DOHH2 (cell line): ENCODE measurements at regions not wholly inside any gene's neighbourhood (a gene's known extent, or its start where the extent isn't known, plus 50 kb on each side); places are given as distances from the start of the nearest gene placed in this dataset.
"Not testable (repeated sequence)": the region's sequence is repeated elsewhere in the genome, so short reads cannot be mapped to it uniquely, and the experiment has no call there.

Source experiments
- H3F3A ChIP-seq: fragments of 200-600 bp; sonication (generic), shearing (Covaris generic); 2 replicates; pipeline ENCODE4 v1.6.0; 2016; ENCODE audit warnings: antibody characterized with exemption, mild to moderate bottlenecking; ENCODE audit not compliant: control insufficient read depth, insufficient read depth
- H3K27ac ChIP-seq: fragments of 200-600 bp; sonication (generic); 2 replicates; pipeline ENCODE4 v1.5.1; 2014; ENCODE audit warnings: low read depth, mild to moderate bottlenecking, low read length, moderate library complexity
- H3K27me3 ChIP-seq: fragments of 200-600 bp; sonication (generic); 2 replicates; pipeline ENCODE4 v1.6.1; 2014; ENCODE audit warnings: mild to moderate bottlenecking, low read length, mixed read lengths; ENCODE audit not compliant: control insufficient read depth
- H3K36me3 ChIP-seq: fragments of 200-600 bp; sonication (generic); 2 replicates; pipeline ENCODE4 v1.6.1; 2014; ENCODE audit warnings: mild to moderate bottlenecking, low read length, moderate library complexity, mixed read lengths; ENCODE audit not compliant: control insufficient read depth
- H3K4me1 ChIP-seq: fragments of 200-600 bp; sonication (generic); 2 replicates; pipeline ENCODE4 v1.6.1; 2014; ENCODE audit warnings: mild to moderate bottlenecking, low read length, mixed read lengths; ENCODE audit not compliant: control insufficient read depth
- H3K4me2 ChIP-seq: fragments of 200-600 bp; sonication (generic); 2 replicates; pipeline ENCODE4 v1.6.0; 2014; ENCODE audit warnings: mild to moderate bottlenecking, low read length, moderate library complexity
- H3K4me3 ChIP-seq: fragments of 200-600 bp; sonication (generic); 2 replicates; pipeline ENCODE4 v1.5.1; 2014; ENCODE audit warnings: mild to moderate bottlenecking, low read length, mixed read lengths
- H3K79me2 ChIP-seq: fragments of 200-600 bp; sonication (generic); 2 replicates; pipeline ENCODE4 v1.6.1; 2014; ENCODE audit warnings: mild to moderate bottlenecking, low read length, mixed read lengths; ENCODE audit not compliant: control insufficient read depth
- H3K9me2 ChIP-seq: fragments of 200-600 bp; sonication (generic); replicated peaks from 2 replicates; pipeline ENCODE4 v1.6.1; 2014; ENCODE audit warnings: mild to moderate bottlenecking, low read length, mixed read lengths; ENCODE audit not compliant: control insufficient read depth
- H3K9me3 ChIP-seq: fragments of 200-600 bp; sonication (generic); 2 replicates; pipeline ENCODE4 v1.6.1; 2014; ENCODE audit warnings: antibody characterized with exemption, low read length, mixed read lengths; ENCODE audit not compliant: control insufficient read depth, insufficient read depth
- H4K20me1 ChIP-seq: fragments of 200-600 bp; sonication (generic); 2 replicates; pipeline ENCODE4 v1.6.0; 2014; ENCODE audit warnings: low read depth, mild to moderate bottlenecking, antibody characterized with exemption, low read length, moderate library complexity; ENCODE audit not compliant: control insufficient read depth, insufficient read depth
- CTCF ChIP-seq: fragments of 200-600 bp; sonication (generic); IDR thresholded peaks from one replicate; pipeline ENCODE4 v1.5.1; 2014; ENCODE audit warnings: antibody characterized with exemption, mild to moderate bottlenecking, low read depth, low read length; ENCODE audit not compliant: poor library complexity, severe bottlenecking
- EZH2phosphoT487 ChIP-seq: fragments of 200-600 bp; sonication (generic); IDR thresholded peaks from 2 replicates; pipeline ENCODE4 v1.6.1; 2017; ENCODE audit warnings: borderline replicate concordance, mild to moderate bottlenecking, antibody characterized with exemption, low read length, moderate library complexity, mixed read lengths

DNA sequence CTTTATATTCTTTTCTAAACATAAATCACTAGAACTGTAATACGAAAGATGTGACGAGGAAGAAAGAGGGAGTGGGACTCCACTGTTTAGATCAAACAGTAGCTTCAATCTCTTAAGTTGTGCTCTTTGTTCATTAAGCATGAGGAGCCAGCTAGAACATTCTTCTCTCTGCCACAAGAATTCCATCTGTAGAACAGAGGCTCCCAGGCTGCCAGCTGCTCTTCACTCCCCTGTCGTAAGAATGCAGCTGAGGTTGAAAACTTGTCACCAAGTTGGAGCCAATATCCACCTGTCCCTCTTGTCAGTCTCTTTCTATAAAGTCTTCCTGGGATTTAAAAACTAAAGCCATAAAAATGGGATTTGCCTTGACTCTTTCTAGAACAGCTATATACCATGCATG, 65.0 kb upstream of the SEC24B start:
- H3K27ac ChIP-seq, result no peak overlapping the region
- no peaks in the 10 kb centered on the region for H3F3A ChIP-seq
- TF ChIP-seq EZH2phosphoT487 (no peak), CTCF (no peak)
- H3K9me3 ChIP-seq, result no peaks in the 10 kb centered on the region
- H3K4me2 ChIP-seq, result no peak overlapping the region
- H3K79me2 ChIP-seq, result no peaks in the 10 kb centered on the region
- H3K4me3 ChIP-seq, result no peak overlapping the region
- no peaks in the 10 kb centered on the region for H3K4me1 ChIP-seq
- peaks cover 9% of the 10 kb centered on the region; the same call in 1 of the 2 replicates for H3K27me3 ChIP-seq
- H3K36me3 ChIP-seq, result no peaks in the 10 kb centered on the region
- no peaks in the 10 kb centered on the region for H3K9me2 ChIP-seq
- no peaks in the 10 kb centered on the region for H4K20me1 ChIP-seq

DNA sequence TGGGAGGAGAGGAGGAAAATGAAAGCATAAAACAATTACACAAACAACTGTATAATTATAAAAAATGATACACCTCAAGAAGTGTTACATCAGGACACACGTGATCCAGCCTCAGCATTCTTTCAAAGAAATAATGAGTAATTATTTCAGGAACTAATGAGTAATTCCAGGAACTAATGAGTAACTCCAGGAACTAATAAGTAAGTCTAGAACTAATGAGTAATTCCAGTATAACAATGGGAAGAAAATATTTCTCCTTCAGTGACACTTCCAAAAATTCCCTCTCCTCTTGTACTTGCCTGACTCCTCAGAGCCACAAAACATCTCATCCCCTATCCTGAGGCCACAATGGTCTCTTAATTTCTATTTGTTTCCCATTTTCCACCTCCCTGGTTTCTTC, 63.5 kb upstream of the COL25A1 start:
- no peak overlapping the region for H3K4me2 ChIP-seq
- H3K79me2 ChIP-seq, result no peaks in the 10 kb centered on the region
- H3K9me2 ChIP-seq, result no peaks in the 10 kb centered on the region
- H3K27ac ChIP-seq, result no peak overlapping the region
- H4K20me1 ChIP-seq, result no peaks in the 10 kb centered on the region
- no peaks in the 10 kb centered on the region for H3K4me1 ChIP-seq
- H3K27me3 ChIP-seq, result 0 out of 2 replicates have a peak, but pooled peaks cover 3% of the 10 kb centered on the region
- no peaks in the 10 kb centered on the region for H3F3A ChIP-seq
- no peak overlapping the region for H3K4me3 ChIP-seq
- H3K36me3 ChIP-seq, result no peaks in the 10 kb centered on the region
- no peaks in the 10 kb centered on the region for H3K9me3 ChIP-seq
- TF ChIP-seq EZH2phosphoT487, result no peak
- TF ChIP-seq CTCF, result no peak

DNA sequence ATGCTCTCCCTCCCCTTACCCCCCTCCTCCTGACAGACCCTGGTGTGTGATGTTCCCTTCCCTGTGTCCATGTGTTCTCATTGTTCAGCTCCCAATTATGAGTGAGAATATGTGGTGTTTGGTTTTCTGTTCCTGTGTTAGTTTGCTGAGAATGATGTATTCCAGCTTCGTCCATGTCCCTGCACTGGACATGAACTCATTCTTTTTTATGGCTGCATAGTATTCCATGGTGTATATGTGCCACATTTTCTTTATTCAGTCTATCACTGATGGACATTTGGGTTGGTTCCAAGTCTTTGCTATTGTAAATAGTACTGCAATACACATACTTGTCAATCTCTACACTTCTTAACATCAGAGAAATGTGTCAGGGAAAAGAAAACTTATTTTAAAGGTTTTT, 62.8 kb upstream of the COL25A1 start:
- not testable (repeated sequence) for H3F3A ChIP-seq

GRCh38 chr4:109359040-109359646, 56.7 kb upstream of the COL25A1 start:
- no peaks in the 10 kb centered on the region for H3F3A ChIP-seq
- H3K4me1 ChIP-seq, result peaks cover 9% of the 10 kb centered on the region
- 0 out of 2 replicates have a peak overlapping the region, but pooled peaks have one; percentile 18 for H3K4me2 ChIP-seq
- H3K27me3 ChIP-seq, result no peaks in the 10 kb centered on the region
- H3K27ac ChIP-seq, result no peak overlapping the region
- H3K36me3 ChIP-seq, result no peaks in the 10 kb centered on the region
- H3K4me3 ChIP-seq, result no peak overlapping the region
- no peaks in the 10 kb centered on the region for H4K20me1 ChIP-seq
- H3K9me2 ChIP-seq, result no peaks in the 10 kb centered on the region
- H3K79me2 ChIP-seq, result no peaks in the 10 kb centered on the region
- no peaks in the 10 kb centered on the region for H3K9me3 ChIP-seq
- TF ChIP-seq CTCF, result no peak
- no peak for TF ChIP-seq EZH2phosphoT487

More for the DNA sequence above, 62.8 kb upstream of the COL25A1 start:
- H3K36me3 ChIP-seq, H4K20me1 ChIP-seq, H3K79me2 ChIP-seq, H3K27me3 ChIP-seq, H3K9me3 ChIP-seq, H3K9me2 ChIP-seq, H3K4me1 ChIP-seq, H3K4me3 ChIP-seq, H3K4me2 ChIP-seq, H3K27ac ChIP-seq: not testable (repeated sequence)
